GM12874 (cell line): ENCODE measurements at regions not wholly inside any gene's neighbourhood (a gene's known extent, or its start where the extent isn't known, plus 50 kb on each side); places are given as distances from the start of the nearest gene placed in this dataset.

Experiments used
- CTCF ChIP-seq: IDR thresholded peaks from 2 replicates; pipeline ENCODE4 v1.5.1; 2011; ENCODE audit warnings: low read depth, mild to moderate bottlenecking, control low read depth, low read length, moderate library complexity; ENCODE audit not compliant: insufficient read depth

GRCh38 chr5:163822548-163822947, 317.1 kb downstream of the MAT2B start:
- no peak for TF ChIP-seq CTCF

DNA sequence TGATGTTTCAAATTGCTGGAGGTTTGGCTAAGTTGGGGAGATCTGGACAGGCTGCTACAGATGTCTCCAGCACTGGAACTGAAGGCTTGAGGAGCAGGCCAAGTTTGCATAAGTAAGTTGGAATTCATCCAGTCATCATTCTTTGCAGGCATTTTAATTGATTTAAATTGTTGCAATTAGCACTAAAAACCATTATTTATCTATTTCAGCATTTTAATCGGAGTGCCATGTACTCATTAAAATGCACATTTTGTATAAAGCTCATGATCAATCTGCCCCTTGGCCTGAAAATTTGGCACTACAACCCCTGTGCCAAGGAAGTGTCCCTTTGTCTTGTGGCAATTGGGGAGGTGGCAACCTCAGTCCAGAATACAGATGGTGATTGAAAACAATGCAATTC, 320.2 kb downstream of the MAT2B start:
- no peak for TF ChIP-seq CTCF

DNA sequence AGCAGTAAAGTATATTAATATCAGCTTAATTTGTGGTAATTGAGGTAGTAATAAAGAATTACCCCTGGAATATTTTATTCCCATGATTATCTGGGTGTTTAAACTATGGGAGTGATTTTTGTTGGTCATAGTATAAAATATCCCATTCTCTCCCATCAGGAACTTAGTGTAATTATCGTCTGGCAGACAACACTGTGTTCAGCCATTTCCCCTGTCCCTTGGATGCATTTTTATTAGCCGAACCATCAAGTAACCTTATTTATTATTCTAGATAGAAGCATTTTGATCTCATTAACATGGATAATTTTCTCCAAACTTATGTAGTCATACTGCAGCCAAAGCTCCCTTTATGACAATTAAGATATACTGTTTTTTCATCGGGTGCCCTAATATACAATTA, 320.8 kb downstream of the MAT2B start:
- no peak for TF ChIP-seq CTCF

DNA sequence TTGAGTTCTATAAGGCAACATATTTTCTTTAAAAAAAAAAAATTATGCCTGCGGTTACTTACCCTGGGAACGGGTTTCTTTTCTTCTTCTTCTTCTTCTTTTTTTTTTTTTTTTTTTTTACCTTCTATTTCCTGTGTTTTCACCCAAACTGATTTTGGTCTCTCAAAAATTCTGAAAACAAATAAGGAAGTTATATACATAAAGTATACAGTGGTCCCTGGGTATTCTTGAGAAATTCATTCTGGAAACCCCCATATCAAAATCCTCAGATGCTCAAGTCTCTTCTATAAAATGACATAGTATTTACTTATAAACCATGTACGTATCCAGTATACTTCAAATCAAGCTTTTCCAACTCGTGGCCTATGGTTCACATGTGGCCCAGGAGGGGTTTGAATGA, 326.7 kb downstream of the MAT2B start:
- no peak for TF ChIP-seq CTCF

- no peak for TF ChIP-seq CTCF
Observed at GRCh38 chr5:163838738-163839137, 333.3 kb downstream of the MAT2B start.

DNA sequence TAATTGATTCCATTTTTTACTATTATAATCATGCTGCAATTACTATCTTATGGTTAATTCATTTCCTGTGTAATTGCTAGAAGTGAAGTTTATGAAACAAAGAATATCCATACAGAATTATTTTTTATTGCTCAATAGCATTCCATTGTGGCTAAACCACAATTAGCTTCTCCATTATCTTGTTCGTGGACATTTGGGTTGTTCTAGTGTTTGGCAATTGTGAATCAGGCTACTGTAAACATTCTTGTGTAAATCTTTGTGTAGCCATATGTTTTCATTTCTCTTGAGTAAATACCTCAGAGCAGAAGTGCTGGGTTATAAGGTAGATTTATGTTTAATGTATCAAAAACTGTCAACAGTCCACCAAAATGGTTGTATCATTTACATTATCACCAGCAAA, 341.1 kb downstream of the MAT2B start:
- no peak for TF ChIP-seq CTCF

GRCh38 chr5:163855754-163856153, 350.3 kb downstream of the MAT2B start:
- no peak for TF ChIP-seq CTCF

- no peak for TF ChIP-seq CTCF
Observed at GRCh38 chr5:163861670-163862069, 356.3 kb downstream of the MAT2B start.
